Natural killer cell (primary cell): ENCODE measurements at regions not wholly inside any gene's neighbourhood (a gene's known extent, or its start where the extent isn't known, plus 50 kb on each side); places are given as distances from the start of the nearest gene placed in this dataset.

ENCODE experiments used
- ATAC-seq, 3 donors: fragments of 150-1000 bp in 2 of 3; fragments of 200-7000 bp in 1 of 3; cut with Tn5 transposase; 1 replicate in 1 of 3; 2 replicates in 2 of 3; pipeline ENCODE4 v1.10.0; 2021; ENCODE audit warnings: mild to moderate bottlenecking in 2 of 3, moderate library complexity in 2 of 3
- DNase-seq, 2 donors: peaks; one replicate each; pipeline versions ENCODE4 v3.0.0 to v3.0.0-alpha.2; 2013 to 2021; ENCODE audit warnings: mixed read lengths in 1 of 2
- H3K27ac ChIP-seq: one replicate; pipeline ENCODE4 v1.5.1; 2013; ENCODE audit warnings: mild to moderate bottlenecking, low read length
- H3K27me3 ChIP-seq: one replicate; pipeline ENCODE4 v1.6.1; 2013; ENCODE audit warnings: low read length; ENCODE audit not compliant: control insufficient read depth, insufficient read depth
- H3K36me3 ChIP-seq: one replicate; pipeline ENCODE4 v1.6.1; 2013; ENCODE audit warnings: low read length; ENCODE audit not compliant: control insufficient read depth, insufficient read depth
- H3K4me1 ChIP-seq: one replicate; pipeline ENCODE4 v1.6.1; 2013; ENCODE audit warnings: low read length; ENCODE audit not compliant: control insufficient read depth, insufficient read depth
- H3K4me3 ChIP-seq: one replicate; pipeline ENCODE4 v1.5.1; 2013; ENCODE audit warnings: low read length
- H3K9me3 ChIP-seq: one replicate; pipeline ENCODE4 v1.6.1; 2013; ENCODE audit warnings: low read length; ENCODE audit not compliant: control insufficient read depth, insufficient read depth
- H3K27ac Mint-ChIP-seq, 2 donors: one replicate each; pipeline ENCODE4 v1.8.0; 2022; ENCODE audit warnings: mild to moderate bottlenecking in 2 of 2, mixed read lengths in 2 of 2, moderate library complexity in 1 of 2
- H3K27me3 Mint-ChIP-seq, 2 donors: one replicate each; pipeline ENCODE4 v1.8.0; 2022; ENCODE audit warnings: low read depth in 2 of 2, mixed read lengths in 2 of 2
- H3K36me3 Mint-ChIP-seq: one replicate; pipeline ENCODE4 v1.8.0; 2022; ENCODE audit warnings: mixed read lengths
- H3K4me1 Mint-ChIP-seq, 2 donors: one replicate each; pipeline ENCODE4 v1.8.0; 2022; ENCODE audit warnings: mixed read lengths in 2 of 2
- H3K4me3 Mint-ChIP-seq: one replicate; pipeline ENCODE4 v1.8.0; 2022; ENCODE audit warnings: mild to moderate bottlenecking, moderate library complexity, mixed read lengths
- H3K9me3 Mint-ChIP-seq, 2 donors: one replicate each; pipeline ENCODE4 v1.8.0; 2022; ENCODE audit warnings: mixed read lengths in 2 of 2
- WGBS: methylation state at CpG from one replicate; pipeline ENCODE4 v1.1.7; 2013; ENCODE audit warnings: missing lambda C conversion rate; ENCODE audit not compliant: insufficient coverage; 5-methylcytosine and 5-hydroxymethylcytosine counted together
- intact Hi-C: fragments of 100-400 bp; cut with micrococcal nuclease; formaldehyde crosslinking; loops from one replicate; pipeline ENCODE4 v1.14.2; 2022
- TF ChIP-seq, protein P1 (sequence below): fragments of 200-600 bp; IDR thresholded peaks from one replicate; pipeline ENCODE4 v1.8.0; 2022; ENCODE audit warnings: antibody characterized with exemption

DNA sequence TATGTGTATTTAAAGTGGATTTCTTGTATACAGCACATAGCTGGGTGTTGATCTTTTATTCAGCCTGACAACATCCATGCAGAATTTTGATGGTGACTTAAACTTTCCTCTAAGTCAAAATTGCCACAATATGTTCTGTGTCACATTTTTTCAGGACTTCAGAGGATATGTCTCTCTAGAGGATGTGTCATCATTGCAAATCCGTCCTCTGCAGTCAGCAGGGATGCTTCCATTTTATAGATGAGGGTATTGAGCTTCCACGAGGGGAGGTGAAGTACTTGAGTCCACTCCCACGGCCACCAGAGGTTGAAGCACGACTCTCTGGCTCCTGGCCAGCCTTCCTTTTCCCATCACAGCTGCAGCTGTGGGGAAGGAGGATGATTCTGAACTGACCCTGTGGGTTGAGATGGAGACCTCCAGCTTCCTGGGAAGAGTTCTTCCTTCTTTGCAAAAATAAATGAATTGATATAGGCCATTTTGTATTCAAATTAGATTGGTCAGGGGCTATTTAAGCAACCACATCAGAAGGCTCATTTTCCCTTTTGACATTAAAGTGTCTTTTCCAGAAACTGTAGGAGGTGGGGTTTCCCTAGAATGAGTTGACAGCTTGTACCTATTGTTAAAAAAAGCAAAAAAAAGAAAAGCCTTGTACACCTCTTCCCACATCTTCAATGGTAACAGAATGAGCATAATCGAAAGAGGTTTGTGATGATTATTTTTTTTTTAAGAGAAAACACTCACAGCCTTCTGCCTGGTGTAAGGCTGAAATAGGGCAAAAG, 55.2 kb upstream of the MYEOV start:
- Mint-ChIP-seq H3K4me3 (no peak overlapping the region), H3K4me1 (peaks cover 0 to 6% of the 10 kb centered on the region in 2 donors), H3K27ac (no peak overlapping the region), H3K36me3 (no peaks in the 10 kb centered on the region), H3K9me3 (no peaks in the 10 kb centered on the region), H3K27me3 (peaks cover 3 to 35% of the 10 kb centered on the region in 2 donors)
- H3K27me3 ChIP-seq, result no peaks in the 10 kb centered on the region
- intact Hi-C loops, result no loop called here
- no peaks in the 10 kb centered on the region for H3K9me3 ChIP-seq
- no peak overlapping the region for H3K27ac ChIP-seq
- no peaks in the 10 kb centered on the region for H3K36me3 ChIP-seq
- DNase-seq (no peak), ATAC-seq (no peak)
- TF ChIP-seq, protein P1, sequence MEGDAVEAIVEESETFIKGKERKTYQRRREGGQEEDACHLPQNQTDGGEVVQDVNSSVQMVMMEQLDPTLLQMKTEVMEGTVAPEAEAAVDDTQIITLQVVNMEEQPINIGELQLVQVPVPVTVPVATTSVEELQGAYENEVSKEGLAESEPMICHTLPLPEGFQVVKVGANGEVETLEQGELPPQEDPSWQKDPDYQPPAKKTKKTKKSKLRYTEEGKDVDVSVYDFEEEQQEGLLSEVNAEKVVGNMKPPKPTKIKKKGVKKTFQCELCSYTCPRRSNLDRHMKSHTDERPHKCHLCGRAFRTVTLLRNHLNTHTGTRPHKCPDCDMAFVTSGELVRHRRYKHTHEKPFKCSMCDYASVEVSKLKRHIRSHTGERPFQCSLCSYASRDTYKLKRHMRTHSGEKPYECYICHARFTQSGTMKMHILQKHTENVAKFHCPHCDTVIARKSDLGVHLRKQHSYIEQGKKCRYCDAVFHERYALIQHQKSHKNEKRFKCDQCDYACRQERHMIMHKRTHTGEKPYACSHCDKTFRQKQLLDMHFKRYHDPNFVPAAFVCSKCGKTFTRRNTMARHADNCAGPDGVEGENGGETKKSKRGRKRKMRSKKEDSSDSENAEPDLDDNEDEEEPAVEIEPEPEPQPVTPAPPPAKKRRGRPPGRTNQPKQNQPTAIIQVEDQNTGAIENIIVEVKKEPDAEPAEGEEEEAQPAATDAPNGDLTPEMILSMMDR, result no peak
- no peaks in the 10 kb centered on the region for H3K4me1 ChIP-seq
- 72% methylated on average over 4 of the region's 5 CpGs for WGBS
- no peak overlapping the region for H3K4me3 ChIP-seq

DNA sequence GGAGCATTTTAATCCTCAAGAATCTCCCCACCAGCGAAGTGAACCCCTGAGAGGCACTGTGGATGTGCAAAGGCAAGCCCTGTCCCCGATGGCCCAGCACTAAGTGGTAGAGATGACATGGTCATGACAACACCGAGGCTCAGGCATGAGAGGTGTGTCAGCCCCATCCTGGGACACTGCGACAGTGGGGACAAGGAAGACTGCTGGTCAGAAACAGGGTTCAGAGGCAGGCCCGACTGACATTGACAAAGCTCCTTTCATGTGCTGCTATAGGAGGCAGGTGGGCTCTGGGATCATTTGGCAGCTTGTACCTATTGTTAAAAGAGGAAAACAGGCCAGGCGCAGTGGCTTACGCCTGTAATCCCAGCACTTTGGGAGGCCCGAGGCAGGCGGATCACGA, 54.3 kb upstream of the MYEOV start:
- DNase-seq (no peak), ATAC-seq (no peak)
- peaks cover 3 to 35% of the 10 kb centered on the region in 2 donors for H3K27me3 Mint-ChIP-seq
- no peak overlapping the region for H3K27ac ChIP-seq
- H3K9me3 ChIP-seq, result no peaks in the 10 kb centered on the region
- H3K27me3 ChIP-seq, result no peaks in the 10 kb centered on the region
- no peaks in the 10 kb centered on the region for H3K4me1 ChIP-seq
- H3K36me3 Mint-ChIP-seq, result no peaks in the 10 kb centered on the region
- WGBS, result 89% methylated on average over 10 of the region's 10 CpGs
- TF ChIP-seq, protein P1, result no peak
- H3K36me3 ChIP-seq, result no peaks in the 10 kb centered on the region
- no peak overlapping the region for H3K4me3 Mint-ChIP-seq
- no peaks in the 10 kb centered on the region for H3K9me3 Mint-ChIP-seq
- H3K4me3 ChIP-seq, result no peak overlapping the region
- H3K4me1 Mint-ChIP-seq, result peaks cover 0 to 6% of the 10 kb centered on the region in 2 donors
- intact Hi-C loops, result no loop called here
- no peak overlapping the region for H3K27ac Mint-ChIP-seq

DNA sequence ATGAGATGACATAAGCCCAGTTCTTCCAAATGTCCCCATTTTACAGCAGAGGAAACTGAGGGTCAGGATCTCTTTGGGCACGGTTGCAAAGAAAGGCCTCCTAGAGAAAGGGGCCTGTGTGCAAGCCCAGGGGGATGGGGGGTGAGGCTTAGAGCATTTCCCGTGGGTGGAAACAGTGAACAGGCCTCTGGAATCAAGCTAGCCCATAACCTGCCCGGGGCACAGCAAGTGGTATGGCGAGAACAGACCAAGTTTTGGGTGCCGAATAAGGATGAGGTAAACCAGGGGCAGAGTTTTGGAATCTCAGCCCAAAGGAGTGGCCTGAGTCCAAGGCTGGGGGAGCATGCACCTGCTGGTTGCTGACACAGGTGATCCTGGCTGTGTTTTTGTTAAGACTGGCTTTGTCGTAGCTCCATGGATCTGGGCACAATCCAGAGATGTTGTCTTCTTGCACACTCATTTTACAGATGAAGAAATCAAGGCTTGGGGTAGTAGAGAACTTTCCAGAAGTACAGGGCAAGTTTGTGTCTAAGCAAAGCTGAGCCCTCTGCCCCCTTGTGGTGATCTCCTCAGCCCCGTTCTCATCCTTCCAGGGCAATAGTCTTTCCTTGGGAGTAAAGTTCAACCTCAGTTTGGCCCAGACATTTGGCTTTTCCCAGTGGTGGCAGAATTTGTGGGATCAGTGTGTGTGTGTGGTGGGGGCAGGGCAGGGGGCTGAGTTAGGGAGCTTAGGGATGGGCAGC, 53.5 kb upstream of the MYEOV start:
- intact Hi-C loops, result no loop called here
- WGBS, result 93% methylated on average over 7 of the region's 7 CpGs
- DNase-seq (peak in 1 of 2 donors; percentile 27), ATAC-seq (no peak)
- H3K4me3 ChIP-seq, result no peak overlapping the region
- no peak overlapping the region for H3K27ac Mint-ChIP-seq
- H3K36me3 ChIP-seq, result no peaks in the 10 kb centered on the region
- no peak overlapping the region for H3K4me3 Mint-ChIP-seq
- TF ChIP-seq, protein P1, result no peak
- H3K27me3 ChIP-seq, result no peaks in the 10 kb centered on the region
- H3K9me3 Mint-ChIP-seq, result no peaks in the 10 kb centered on the region
- H3K27ac ChIP-seq, result no peak overlapping the region
- no peaks in the 10 kb centered on the region for H3K4me1 ChIP-seq
- no peaks in the 10 kb centered on the region for H3K9me3 ChIP-seq
- peaks cover 0 to 6% of the 10 kb centered on the region in 2 donors for H3K4me1 Mint-ChIP-seq
- peaks cover 3 to 35% of the 10 kb centered on the region in 2 donors for H3K27me3 Mint-ChIP-seq
- H3K36me3 Mint-ChIP-seq, result no peaks in the 10 kb centered on the region
